ENCODE measurements at regions not wholly inside any gene's neighbourhood (a gene's known extent, or its start where the extent isn't known, plus 50 kb on each side); places are given as distances from the start of the nearest gene placed in this dataset.

DNA sequence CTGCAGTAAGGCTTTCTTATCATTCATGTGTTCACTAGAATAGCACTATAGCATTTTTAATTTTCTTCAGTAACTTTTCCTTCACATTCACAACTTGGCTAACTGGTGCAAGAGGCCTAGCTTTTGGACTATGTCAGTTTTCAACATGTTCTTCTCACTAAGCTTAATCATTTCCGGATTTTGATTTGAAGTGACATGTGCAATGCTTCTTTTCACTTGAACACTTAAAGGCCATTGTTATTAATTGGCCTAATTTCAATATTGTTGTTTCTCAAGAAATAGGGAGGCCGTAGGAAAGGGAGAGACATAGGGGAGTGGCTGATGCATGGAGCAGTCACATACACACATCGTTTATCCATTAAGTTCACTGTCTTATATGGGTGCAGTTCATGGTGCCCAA, 151.2 kb upstream of the NFE2L3 start:
- H3K4me1 ChIP-seq (ENCODE audit: insufficient read depth): no peaks in the 10 kb centered on the region

DNA sequence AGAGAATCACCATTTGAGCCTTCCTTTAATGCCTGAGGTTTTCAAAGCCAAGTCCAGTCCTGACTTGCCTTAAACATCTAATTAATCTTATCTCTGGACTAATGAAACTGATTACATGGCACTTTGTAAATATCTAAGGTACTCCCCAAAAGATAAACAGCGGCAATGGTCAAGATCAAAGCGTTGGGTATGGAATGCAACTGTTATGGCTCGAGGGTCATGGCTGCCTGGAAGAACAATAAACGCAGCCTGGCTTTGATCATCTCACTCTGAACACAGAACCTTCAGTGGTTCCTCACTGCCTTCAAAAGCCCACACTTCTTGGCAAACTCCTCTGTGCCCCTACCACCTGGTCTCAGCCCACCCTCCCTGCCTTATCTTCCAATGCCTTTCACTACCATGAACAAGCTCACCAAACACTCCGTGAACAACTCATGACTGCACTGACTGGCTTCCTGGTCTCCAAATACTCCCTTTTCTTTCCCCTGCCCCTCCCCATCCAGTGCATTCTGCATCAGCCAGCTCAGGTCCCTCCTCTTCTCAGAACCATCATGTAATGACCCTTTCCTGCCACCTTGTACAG, 150.2 kb upstream of the NFE2L3 start:
- H3K4me3 ChIP-seq (ENCODE audit: low read depth, low read length): no peak overlapping the region
- no peak for DNase-seq (ENCODE audit: extremely low spot score)
- no peak overlapping the region for H3K27ac ChIP-seq (ENCODE audit: low read depth)
- no peaks in the 10 kb centered on the region for H3K4me1 ChIP-seq (ENCODE audit: insufficient read depth)
- H3K36me3 ChIP-seq (ENCODE audit: insufficient read depth): no peaks in the 10 kb centered on the region
- WGBS: 41% methylated on average over 5 of the region's 5 CpGs

More for the DNA sequence above, 151.2 kb upstream of the NFE2L3 start:
- Histone ChIP-seq H3K36me3 (ENCODE audit: insufficient read depth) (no peaks in the 10 kb centered on the region), H3K27ac (ENCODE audit: low read depth) (no peak overlapping the region), H3K4me3 (ENCODE audit: low read depth, low read length) (no peak overlapping the region)
- no peak for DNase-seq (ENCODE audit: extremely low spot score)
- 88% methylated on average over 3 of the region's 3 CpGs for WGBS

DNA sequence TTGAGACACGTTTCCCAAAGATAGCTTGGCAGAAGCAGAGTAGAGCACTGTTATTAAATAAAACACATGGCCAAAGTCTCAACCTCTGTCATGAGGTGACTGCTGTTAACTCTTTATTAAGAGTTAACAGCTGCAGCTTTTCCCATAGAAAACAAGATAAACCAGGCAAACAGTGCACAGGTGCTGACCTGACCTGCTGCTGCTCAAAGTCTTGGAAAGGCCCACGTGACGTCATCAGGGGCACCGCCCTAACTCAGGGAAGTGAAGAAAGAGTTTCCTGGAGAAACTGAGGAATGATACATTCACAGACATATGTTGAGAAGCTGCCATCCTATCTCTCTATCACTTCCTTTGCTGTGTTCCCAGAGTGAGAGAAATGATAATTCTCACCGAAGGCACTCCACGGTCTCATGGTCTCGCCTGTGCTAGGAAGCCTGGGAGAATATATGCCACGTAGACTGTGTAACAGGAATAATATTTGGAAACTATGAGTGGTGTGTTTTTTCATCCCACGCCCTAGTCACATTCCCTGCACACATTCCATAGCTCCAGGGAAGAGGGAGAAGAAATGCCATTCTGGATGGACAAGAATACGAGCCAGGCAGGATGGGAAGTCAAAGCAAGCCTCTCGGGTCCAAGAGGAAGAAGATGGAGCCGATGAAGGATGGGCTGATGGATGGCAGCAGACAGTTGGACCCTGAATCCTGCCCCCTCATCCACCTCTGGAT, 146.2 kb upstream of the NFE2L3 start:
- WGBS: 59% methylated on average over 12 of the region's 12 CpGs

DNA sequence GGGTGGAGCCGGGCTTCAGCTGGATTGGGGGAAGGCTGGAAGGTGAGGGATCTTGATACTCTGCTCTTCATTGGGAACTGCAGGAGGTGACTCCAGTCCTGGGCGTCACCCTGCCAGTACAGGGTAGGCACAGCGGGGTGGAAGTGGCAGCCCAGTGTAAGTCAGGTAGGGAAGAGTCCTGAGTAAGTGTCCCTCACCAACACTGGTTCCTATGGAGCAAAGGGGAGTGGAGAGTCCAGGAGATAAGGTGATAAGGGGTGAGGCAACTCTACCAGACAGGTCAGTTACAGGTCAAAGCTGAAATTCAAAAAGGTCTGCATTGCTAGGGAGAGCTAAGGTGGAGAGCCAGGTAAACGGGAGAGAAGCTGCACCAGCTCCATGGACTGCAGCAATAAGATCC, 145.6 kb upstream of the NFE2L3 start:
- Histone ChIP-seq H3K4me3 (ENCODE audit: low read depth, low read length) (no peak overlapping the region), H3K27ac (ENCODE audit: low read depth) (no peak overlapping the region), H3K36me3 (ENCODE audit: insufficient read depth) (no peaks in the 10 kb centered on the region), H3K4me1 (ENCODE audit: insufficient read depth) (no peaks in the 10 kb centered on the region)
- no peak for DNase-seq (ENCODE audit: extremely low spot score)
- 89% methylated on average over 4 of the region's 4 CpGs for WGBS

More for the DNA sequence above, 146.2 kb upstream of the NFE2L3 start:
- H3K4me3 ChIP-seq (ENCODE audit: low read depth, low read length): no peak overlapping the region
- H3K27ac ChIP-seq (ENCODE audit: low read depth): no peak overlapping the region
- no peaks in the 10 kb centered on the region for H3K4me1 ChIP-seq (ENCODE audit: insufficient read depth)
- no peak for DNase-seq (ENCODE audit: extremely low spot score)
- no peaks in the 10 kb centered on the region for H3K36me3 ChIP-seq (ENCODE audit: insufficient read depth)

DNA sequence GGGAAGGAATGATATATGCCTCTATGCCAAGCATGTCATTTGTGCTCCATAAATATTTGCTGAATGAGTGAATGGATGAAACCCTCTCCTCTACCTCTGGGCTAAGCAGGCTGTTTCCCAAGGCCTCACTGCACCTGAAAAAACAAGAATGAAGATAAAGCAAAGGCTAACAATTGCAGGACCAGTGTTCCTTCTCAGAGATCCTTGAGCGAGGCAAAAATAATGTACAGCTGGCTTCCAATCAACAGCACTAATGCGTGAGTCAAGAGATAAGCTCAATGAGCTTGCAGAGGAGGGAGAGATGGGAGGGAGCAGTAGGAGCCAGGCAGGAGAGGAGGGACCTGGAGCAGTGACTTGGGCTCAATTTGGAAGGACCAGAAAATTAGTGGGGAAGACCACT, 144.5 kb upstream of the NFE2L3 start:
- Histone ChIP-seq H3K27ac (ENCODE audit: low read depth) (no peak overlapping the region), H3K36me3 (ENCODE audit: insufficient read depth) (no peaks in the 10 kb centered on the region), H3K4me3 (ENCODE audit: low read depth, low read length) (no peak overlapping the region), H3K4me1 (ENCODE audit: insufficient read depth) (no peaks in the 10 kb centered on the region)
- DNase-seq (ENCODE audit: extremely low spot score): no peak
- 39% methylated on average over 2 of the region's 2 CpGs for WGBS

DNA sequence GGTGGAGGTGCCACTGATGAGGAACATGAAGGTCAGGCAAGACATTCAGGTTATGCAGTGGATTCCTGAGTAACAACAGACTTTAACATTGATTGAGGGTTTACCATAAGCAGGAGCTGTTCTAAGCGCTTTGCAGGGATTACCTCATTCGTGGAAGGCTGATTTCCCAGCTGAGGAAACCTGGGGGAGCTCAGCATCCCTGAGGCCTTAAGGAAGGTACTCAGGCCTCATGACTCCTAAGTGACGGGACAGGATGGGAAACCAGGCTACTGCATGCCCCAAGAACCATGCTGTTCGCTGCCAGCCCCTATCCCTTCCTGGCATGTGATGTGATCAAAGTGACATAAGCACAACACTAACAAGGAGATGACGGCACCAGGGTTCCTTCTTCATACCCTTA, 143.6 kb upstream of the NFE2L3 start:
- Histone ChIP-seq H3K4me3 (ENCODE audit: low read depth, low read length) (no peak overlapping the region), H3K4me1 (ENCODE audit: insufficient read depth) (no peaks in the 10 kb centered on the region), H3K36me3 (ENCODE audit: insufficient read depth) (no peaks in the 10 kb centered on the region), H3K27ac (ENCODE audit: low read depth) (no peak overlapping the region)
- no peak for DNase-seq (ENCODE audit: extremely low spot score)
- 62% methylated on average over 5 of the region's 5 CpGs for WGBS

DNA sequence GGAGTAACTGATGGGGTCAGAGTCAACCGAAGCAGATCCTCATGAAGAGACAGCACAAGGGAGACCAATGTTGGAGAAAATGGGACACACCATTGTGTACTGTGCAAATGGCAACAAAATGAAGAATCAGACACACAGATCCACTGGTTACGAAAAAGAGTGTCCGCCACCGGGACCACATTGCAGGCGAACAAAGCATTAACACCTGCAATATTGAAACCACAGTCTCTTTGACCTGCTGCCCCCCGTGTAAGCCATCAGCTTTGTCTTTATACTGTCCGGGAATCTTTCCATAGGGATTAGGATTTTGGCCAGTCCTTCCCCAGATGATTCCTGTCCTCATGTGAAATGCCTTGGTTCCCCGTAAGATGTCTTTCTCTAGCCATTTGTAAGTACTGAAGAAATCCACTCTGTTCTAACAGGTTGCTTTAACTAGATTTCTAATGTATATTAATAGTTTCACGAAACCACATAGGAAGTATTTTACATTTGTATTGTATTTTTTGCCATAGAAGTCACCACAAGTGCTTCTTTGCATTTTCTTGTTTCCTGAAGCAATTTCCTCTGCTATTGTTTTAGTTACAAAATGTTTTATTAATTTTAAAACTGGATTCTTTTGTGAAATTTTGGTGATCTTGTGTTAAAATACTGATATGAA, 140.8 kb upstream of the NFE2L3 start:
- no peaks in the 10 kb centered on the region for H3K36me3 ChIP-seq (ENCODE audit: insufficient read depth)
- no peak overlapping the region for H3K27ac ChIP-seq (ENCODE audit: low read depth)
- H3K4me3 ChIP-seq (ENCODE audit: low read depth, low read length): no peak overlapping the region
- DNase-seq (ENCODE audit: extremely low spot score): no peak
- WGBS: 56% methylated on average over 9 of the region's 9 CpGs
- H3K4me1 ChIP-seq (ENCODE audit: insufficient read depth): no peaks in the 10 kb centered on the region

DNA sequence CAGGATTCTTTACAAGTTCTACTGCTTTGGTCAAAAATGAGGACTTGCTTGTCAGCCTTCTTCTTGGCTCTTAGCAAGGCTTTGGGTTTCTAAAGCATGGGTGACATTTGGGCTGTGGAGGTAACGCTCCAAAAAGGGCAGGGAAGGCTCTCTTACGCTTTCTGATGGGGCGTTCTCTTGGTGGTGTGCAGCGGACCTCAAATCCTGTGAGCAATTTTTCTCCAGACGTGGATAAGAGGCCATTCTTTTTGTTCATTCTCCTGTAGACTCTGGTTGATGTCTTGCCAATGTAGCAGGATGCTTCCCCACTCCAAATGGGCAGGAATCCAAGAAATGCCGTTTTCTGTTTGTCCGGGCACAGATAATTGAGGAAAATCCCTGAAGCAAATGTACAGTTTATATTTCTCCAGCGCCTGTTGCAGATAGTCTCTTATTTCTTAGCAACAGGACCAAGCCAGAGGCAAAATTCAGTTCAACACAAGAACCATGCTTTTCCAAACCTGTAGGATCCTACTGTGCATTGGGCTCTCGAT, 138.4 kb upstream of the NFE2L3 start:
- WGBS: 47% methylated on average over 9 of the region's 9 CpGs
- no peaks in the 10 kb centered on the region for H3K4me1 ChIP-seq (ENCODE audit: insufficient read depth)

DNA sequence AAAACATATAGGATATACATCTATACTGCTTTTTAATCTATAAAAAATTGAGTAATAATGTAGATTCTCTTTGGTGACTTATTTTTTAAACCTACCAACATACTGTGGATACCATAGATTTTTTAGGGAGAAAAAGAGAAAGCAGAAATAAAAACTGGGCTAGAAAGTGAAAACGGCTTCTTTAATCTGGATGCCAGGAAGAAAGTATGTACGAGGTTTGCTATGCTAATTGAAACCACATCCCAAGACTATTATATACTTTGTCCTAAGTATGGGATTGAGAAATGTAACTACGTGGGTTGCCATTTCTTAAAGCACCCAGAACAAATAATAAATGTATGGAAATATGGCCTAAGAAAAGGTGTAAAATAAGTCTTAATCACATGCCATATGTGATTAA, 129.0 kb upstream of the NFE2L3 start:
- no peak overlapping the region for H3K27ac ChIP-seq (ENCODE audit: low read depth)
- no peaks in the 10 kb centered on the region for H3K36me3 ChIP-seq (ENCODE audit: insufficient read depth)
- DNase-seq (ENCODE audit: extremely low spot score): no peak
- WGBS: 52% methylated on average over 3 of the region's 3 CpGs
- H3K4me1 ChIP-seq (ENCODE audit: insufficient read depth): no peaks in the 10 kb centered on the region
- no peak overlapping the region for H3K4me3 ChIP-seq (ENCODE audit: low read depth, low read length)

More for the DNA sequence above, 138.4 kb upstream of the NFE2L3 start:
- no peaks in the 10 kb centered on the region for H3K36me3 ChIP-seq (ENCODE audit: insufficient read depth)
- H3K27ac ChIP-seq (ENCODE audit: low read depth): no peak overlapping the region
- no peak overlapping the region for H3K4me3 ChIP-seq (ENCODE audit: low read depth, low read length)
- DNase-seq (ENCODE audit: extremely low spot score): no peak

DNA sequence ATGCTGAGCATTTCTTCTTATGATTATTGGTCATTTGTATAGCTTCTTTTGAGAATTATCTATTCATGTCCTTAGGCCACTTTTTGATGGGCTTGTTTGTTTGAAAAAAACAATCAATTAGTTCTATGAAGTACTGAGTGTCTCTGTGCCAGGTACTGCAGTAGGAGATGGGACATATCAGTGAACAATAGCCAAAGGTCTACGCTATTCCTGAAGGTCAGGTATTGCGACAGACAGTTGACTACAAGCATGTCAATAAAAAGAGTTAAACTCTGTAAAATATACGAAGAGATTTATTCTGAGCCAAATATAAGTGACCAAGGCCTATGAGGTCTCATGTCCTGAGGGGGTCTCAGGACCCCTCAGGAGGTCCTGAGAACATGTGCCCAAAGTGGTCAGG, 122.1 kb upstream of the NFE2L3 start:
- DNase-seq (ENCODE audit: extremely low spot score): no peak
- Histone ChIP-seq H3K27ac (ENCODE audit: low read depth) (no peak overlapping the region), H3K4me3 (ENCODE audit: low read depth, low read length) (no peak overlapping the region), H3K36me3 (ENCODE audit: insufficient read depth) (no peaks in the 10 kb centered on the region), H3K4me1 (ENCODE audit: insufficient read depth) (no peaks in the 10 kb centered on the region)
- 94% methylated on average over 3 of the region's 3 CpGs for WGBS

DNA sequence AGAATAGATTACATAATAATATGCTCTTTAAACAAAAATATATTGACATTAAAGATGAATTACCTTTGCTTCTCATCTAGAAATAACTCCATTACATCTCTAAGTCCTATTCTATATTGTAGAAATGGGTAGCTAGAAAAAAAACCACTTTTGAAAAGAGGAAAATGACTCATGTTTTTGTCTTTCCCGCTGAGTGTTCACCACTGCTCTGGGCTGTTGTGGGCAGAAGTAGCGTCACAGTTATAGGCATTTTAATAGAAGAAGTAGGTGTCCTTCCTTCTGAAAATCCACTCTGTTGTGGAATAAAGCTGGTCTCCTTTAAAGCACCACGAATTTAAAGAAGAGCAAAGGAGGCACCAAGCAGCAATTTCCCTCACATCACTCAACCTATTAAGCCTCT, 117.6 kb upstream of the NFE2L3 start:
- no peak overlapping the region for H3K4me3 ChIP-seq (ENCODE audit: low read depth, low read length)
- H3K27ac ChIP-seq (ENCODE audit: low read depth): no peak overlapping the region
- 74% methylated on average over 3 of the region's 3 CpGs for WGBS
- DNase-seq (ENCODE audit: extremely low spot score): no peak
- no peaks in the 10 kb centered on the region for H3K4me1 ChIP-seq (ENCODE audit: insufficient read depth)
- H3K36me3 ChIP-seq (ENCODE audit: insufficient read depth): no peaks in the 10 kb centered on the region

DNA sequence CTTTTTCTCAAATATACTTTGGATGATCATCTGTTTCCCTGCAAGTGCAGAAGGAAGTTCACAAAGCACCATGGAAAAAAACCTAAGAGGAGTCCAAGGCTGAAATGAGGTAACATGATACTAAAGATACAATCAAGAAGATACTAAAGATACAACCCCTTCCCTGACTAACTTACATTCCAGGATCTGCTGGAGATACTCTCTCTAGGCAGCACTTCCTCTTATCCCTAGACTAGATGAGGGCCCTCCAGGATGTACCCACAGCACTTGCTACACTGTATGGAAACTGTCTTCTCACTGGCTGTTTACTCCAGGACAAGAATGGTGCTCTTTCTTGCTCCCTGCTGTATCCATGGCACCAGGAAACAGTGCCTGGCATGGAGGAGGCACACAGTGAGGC, 116.4 kb upstream of the NFE2L3 start:
- no peaks in the 10 kb centered on the region for H3K4me1 ChIP-seq (ENCODE audit: insufficient read depth)
- H3K4me3 ChIP-seq (ENCODE audit: low read depth, low read length): no peak overlapping the region
- no peak overlapping the region for H3K27ac ChIP-seq (ENCODE audit: low read depth)
- H3K36me3 ChIP-seq (ENCODE audit: insufficient read depth): no peaks in the 10 kb centered on the region
- no peak for DNase-seq (ENCODE audit: extremely low spot score)

DNA sequence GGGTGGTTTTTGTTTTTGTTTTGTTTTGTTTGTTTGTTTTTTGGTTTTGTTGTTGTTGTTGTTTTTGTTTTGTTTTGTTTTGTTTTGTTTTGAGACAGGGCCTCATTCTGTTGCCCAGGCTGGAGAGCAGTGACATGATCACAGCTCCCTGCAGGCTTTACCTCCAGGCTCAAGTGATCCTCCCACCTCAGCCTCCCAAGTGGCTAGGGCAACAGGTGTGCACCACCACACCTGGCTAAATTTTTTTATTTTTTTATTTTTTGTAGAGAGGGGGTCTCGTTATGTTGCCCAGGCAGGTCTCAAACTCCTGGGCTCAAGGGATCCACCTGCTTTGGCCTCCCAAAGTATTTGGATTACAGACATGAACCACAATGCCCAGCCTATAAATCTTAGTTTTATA, 115.9 kb upstream of the NFE2L3 start:
- no peak for DNase-seq (ENCODE audit: extremely low spot score)
- no peaks in the 10 kb centered on the region for H3K4me1 ChIP-seq (ENCODE audit: insufficient read depth)
- H3K27ac ChIP-seq (ENCODE audit: low read depth): no peak overlapping the region
- no peak overlapping the region for H3K4me3 ChIP-seq (ENCODE audit: low read depth, low read length)
- no peaks in the 10 kb centered on the region for H3K36me3 ChIP-seq (ENCODE audit: insufficient read depth)
- WGBS: 86% methylated on average over 1 of the region's 1 CpG

All from urinary bladder (tissue), 3 donors.